ENCODE measurements at regions not wholly inside any gene's neighbourhood (a gene's known extent, or its start where the extent isn't known, plus 50 kb on each side); places are given as distances from the start of the nearest gene placed in this dataset.

DNA sequence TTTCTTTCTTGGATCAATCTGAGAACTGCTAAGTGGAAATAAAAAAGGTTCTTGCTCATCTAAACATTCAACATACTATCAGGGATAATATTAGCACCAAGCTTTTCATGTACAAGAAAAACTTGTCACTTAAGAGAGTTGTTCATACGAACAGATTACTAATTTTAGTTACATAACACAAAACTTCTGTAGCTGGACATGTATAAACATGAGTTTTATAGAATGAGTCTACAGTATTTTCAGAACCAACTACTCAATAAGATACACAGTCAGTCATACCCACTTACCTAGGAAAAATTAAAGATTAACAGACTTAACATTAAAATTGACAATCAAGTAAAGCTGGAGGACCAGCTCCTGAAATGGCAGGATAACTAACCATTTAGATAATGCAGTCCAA, 540.1 kb upstream of the FAM241A start:
- Histone ChIP-seq H2AFZ (no peak overlapping the region), H3K9me2 (replicated peaks; ENCODE audit: insufficient read depth) (no peaks in the 10 kb centered on the region), H3K27me3 (no peaks in the 10 kb centered on the region), H3K4me1 (ENCODE audit: insufficient read depth) (no peaks in the 10 kb centered on the region), H3K36me3 (replicated peaks; ENCODE audit: insufficient read depth, low read depth) (no peaks in the 10 kb centered on the region), H3K79me2 (no peaks in the 10 kb centered on the region), H3K9me3 (ENCODE audit: low read depth) (no peaks in the 10 kb centered on the region), H3K4me3 (no peak overlapping the region), H3K4me2 (no peak overlapping the region), H3K27ac (no peak overlapping the region), H4K20me1 (ENCODE audit: insufficient read depth, poor library complexity, severe bottlenecking) (no peaks in the 10 kb centered on the region)
- TF ChIP-seq EZH2 (IDR thresholded peaks at IDR 0.05; ENCODE audit: borderline replicate concordance) (no peak), EZH2phosphoT487 (IDR thresholded peaks at IDR 0.05; ENCODE audit: low read depth, severe bottlenecking, unreplicated experiment) (no peak)
- TF ChIP-seq, protein P1, sequence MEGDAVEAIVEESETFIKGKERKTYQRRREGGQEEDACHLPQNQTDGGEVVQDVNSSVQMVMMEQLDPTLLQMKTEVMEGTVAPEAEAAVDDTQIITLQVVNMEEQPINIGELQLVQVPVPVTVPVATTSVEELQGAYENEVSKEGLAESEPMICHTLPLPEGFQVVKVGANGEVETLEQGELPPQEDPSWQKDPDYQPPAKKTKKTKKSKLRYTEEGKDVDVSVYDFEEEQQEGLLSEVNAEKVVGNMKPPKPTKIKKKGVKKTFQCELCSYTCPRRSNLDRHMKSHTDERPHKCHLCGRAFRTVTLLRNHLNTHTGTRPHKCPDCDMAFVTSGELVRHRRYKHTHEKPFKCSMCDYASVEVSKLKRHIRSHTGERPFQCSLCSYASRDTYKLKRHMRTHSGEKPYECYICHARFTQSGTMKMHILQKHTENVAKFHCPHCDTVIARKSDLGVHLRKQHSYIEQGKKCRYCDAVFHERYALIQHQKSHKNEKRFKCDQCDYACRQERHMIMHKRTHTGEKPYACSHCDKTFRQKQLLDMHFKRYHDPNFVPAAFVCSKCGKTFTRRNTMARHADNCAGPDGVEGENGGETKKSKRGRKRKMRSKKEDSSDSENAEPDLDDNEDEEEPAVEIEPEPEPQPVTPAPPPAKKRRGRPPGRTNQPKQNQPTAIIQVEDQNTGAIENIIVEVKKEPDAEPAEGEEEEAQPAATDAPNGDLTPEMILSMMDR (IDR thresholded peaks at IDR 0.05; ENCODE audit: poor library complexity) = no peak
- WGBS (ENCODE audit: low lambda C conversion rate, missing lambda C conversion rate) = 73% methylated on average over 1 of the region's 1 CpG
- no peak for DNase-seq (ENCODE audit: low spot score)

DNA sequence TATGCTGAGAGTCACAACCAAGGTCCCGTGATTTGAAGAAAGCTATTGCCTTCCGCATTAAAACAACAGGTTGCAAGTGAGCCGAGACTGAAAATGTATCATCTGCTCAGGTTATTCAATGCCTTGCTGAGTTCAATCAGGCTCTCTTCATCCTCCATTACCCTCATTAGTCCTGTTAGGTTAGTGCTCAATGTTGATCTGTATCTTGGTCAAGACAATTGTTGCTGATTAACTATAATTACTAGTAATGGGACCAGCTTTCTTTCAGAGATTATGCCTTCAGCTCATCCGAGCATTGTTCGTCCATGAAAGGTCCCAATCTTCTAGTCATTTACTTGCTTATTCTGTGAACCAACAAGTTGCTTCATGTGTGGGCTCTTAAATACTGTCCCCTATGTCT, 534.6 kb upstream of the FAM241A start:
- TF ChIP-seq, protein P1 (IDR thresholded peaks at IDR 0.05; ENCODE audit: poor library complexity) = no peak
- TF ChIP-seq EZH2 (IDR thresholded peaks at IDR 0.05; ENCODE audit: borderline replicate concordance) (no peak), EZH2phosphoT487 (IDR thresholded peaks at IDR 0.05; ENCODE audit: low read depth, severe bottlenecking, unreplicated experiment) (no peak)
- H3K9me3 ChIP-seq (ENCODE audit: low read depth) = no peaks in the 10 kb centered on the region
- no peaks in the 10 kb centered on the region for H3K9me2 ChIP-seq (replicated peaks; ENCODE audit: insufficient read depth)
- DNase-seq (ENCODE audit: low spot score) = no peak
- H3K36me3 ChIP-seq (replicated peaks; ENCODE audit: insufficient read depth, low read depth) = no peaks in the 10 kb centered on the region
- H3K4me1 ChIP-seq (ENCODE audit: insufficient read depth) = no peaks in the 10 kb centered on the region
- H2AFZ ChIP-seq = no peak overlapping the region
- 58% methylated on average over 5 of the region's 5 CpGs for WGBS (ENCODE audit: low lambda C conversion rate, missing lambda C conversion rate)
- H3K79me2 ChIP-seq = no peaks in the 10 kb centered on the region
- H3K4me3 ChIP-seq = no peak overlapping the region
- H3K27me3 ChIP-seq = no peaks in the 10 kb centered on the region
- H3K4me2 ChIP-seq = no peak overlapping the region
- H3K27ac ChIP-seq = no peak overlapping the region
- H4K20me1 ChIP-seq (ENCODE audit: insufficient read depth, poor library complexity, severe bottlenecking) = no peaks in the 10 kb centered on the region

DNA sequence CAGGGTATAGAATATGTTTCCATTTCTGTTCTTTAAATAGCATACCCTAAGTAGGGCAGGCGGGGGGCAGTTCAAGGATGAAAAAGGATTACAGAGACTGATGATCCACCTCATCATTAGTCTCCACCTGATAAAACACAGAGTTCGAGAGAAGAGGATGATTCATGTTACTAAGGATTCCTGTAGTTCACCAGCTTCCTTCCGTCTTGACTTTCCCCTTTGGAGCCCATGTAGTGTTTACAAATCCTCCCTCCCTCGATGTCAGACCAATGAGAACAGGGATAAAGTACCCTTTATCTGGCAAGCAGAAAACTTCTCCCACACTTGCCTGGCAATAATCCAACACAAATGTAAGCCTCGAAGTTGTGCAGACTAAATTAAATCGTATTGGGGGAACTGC, 526.3 kb upstream of the FAM241A start:
- Histone ChIP-seq H4K20me1 (ENCODE audit: insufficient read depth, poor library complexity, severe bottlenecking) (no peaks in the 10 kb centered on the region), H3K4me1 (ENCODE audit: insufficient read depth) (no peaks in the 10 kb centered on the region), H3K79me2 (no peaks in the 10 kb centered on the region), H3K9me3 (ENCODE audit: low read depth) (no peaks in the 10 kb centered on the region), H3K27ac (no peak overlapping the region), H3K4me2 (no peak overlapping the region), H3K4me3 (no peak overlapping the region), H3K27me3 (no peaks in the 10 kb centered on the region), H3K36me3 (replicated peaks; ENCODE audit: insufficient read depth, low read depth) (no peaks in the 10 kb centered on the region), H3K9me2 (replicated peaks; ENCODE audit: insufficient read depth) (no peaks in the 10 kb centered on the region), H2AFZ (no peak overlapping the region)
- no peak for TF ChIP-seq EZH2phosphoT487 (IDR thresholded peaks at IDR 0.05; ENCODE audit: low read depth, severe bottlenecking, unreplicated experiment)
- 53% methylated on average over 6 of the region's 6 CpGs for WGBS (ENCODE audit: low lambda C conversion rate, missing lambda C conversion rate)
- peak; percentile 9 for DNase-seq (ENCODE audit: low spot score)

DNA sequence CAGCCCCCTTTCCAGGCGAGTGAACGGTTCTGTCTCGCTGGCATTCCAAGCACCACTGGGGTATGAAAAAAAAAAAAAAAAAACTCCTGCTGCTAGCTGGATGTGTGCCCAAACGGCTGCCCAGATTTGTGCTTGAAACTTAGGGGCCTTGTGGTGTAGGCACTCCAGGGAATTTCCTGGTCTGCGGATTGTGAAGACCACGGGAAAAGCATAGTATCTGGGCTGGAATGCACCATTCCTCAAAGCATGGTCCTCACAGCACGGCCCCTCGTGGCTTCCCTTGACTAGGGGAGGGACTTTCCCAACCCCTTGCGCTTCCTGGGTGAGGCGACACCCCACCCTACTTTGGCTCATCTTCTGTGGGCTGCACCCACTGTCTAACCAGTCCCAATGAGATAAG, 516.8 kb upstream of the FAM241A start:
- 93% methylated on average over 9 of the region's 10 CpGs for WGBS (ENCODE audit: low lambda C conversion rate, missing lambda C conversion rate)
- Histone ChIP-seq H2AFZ (no peak overlapping the region), H3K36me3 (replicated peaks; ENCODE audit: insufficient read depth, low read depth) (no peaks in the 10 kb centered on the region), H3K4me2 (no peak overlapping the region), H3K27me3 (no peaks in the 10 kb centered on the region), H4K20me1 (ENCODE audit: insufficient read depth, poor library complexity, severe bottlenecking) (no peaks in the 10 kb centered on the region), H3K9me2 (replicated peaks; ENCODE audit: insufficient read depth) (no peaks in the 10 kb centered on the region), H3K9me3 (ENCODE audit: low read depth) (no peaks in the 10 kb centered on the region), H3K4me1 (ENCODE audit: insufficient read depth) (no peaks in the 10 kb centered on the region), H3K27ac (no peak overlapping the region), H3K4me3 (no peak overlapping the region), H3K79me2 (no peaks in the 10 kb centered on the region)
- no peak for DNase-seq (ENCODE audit: low spot score)
- no peak for TF ChIP-seq EZH2 (IDR thresholded peaks at IDR 0.05; ENCODE audit: borderline replicate concordance)
- TF ChIP-seq, protein P1 (IDR thresholded peaks at IDR 0.05; ENCODE audit: poor library complexity) = no peak
- TF ChIP-seq EZH2phosphoT487 (IDR thresholded peaks at IDR 0.05; ENCODE audit: low read depth, severe bottlenecking, unreplicated experiment) = no peak
